Ishikawa (cell line): ENCODE measurements at regions not wholly inside any gene's neighbourhood (a gene's known extent, or its start where the extent isn't known, plus 50 kb on each side); places are given as distances from the start of the nearest gene placed in this dataset.

ENCODE experiments used
- CEBPB ChIP-seq: IDR thresholded peaks from 2 replicates; pipeline ENCODE4 v1.6.1; 2012
- CREB1 ChIP-seq: IDR thresholded peaks from 2 replicates; pipeline ENCODE4 v1.6.1; 2012; ENCODE audit warnings: low read depth
- EGR1 ChIP-seq: IDR thresholded peaks from 2 replicates; pipeline ENCODE4 v1.6.1; 2012
- EP300 ChIP-seq: IDR thresholded peaks from 2 replicates; pipeline ENCODE4 v1.6.1; 2012; ENCODE audit warnings: borderline replicate concordance
- FOXM1 ChIP-seq: IDR thresholded peaks from 2 replicates; pipeline ENCODE4 v1.6.1; 2012; ENCODE audit warnings: low read depth, borderline replicate concordance
- MAX ChIP-seq: IDR thresholded peaks from 2 replicates; pipeline ENCODE4 v1.6.1; 2012
- NFIC ChIP-seq: IDR thresholded peaks from 2 replicates; pipeline ENCODE4 v1.6.1; 2012
- RAD21 ChIP-seq: IDR thresholded peaks from 2 replicates; pipeline ENCODE4 v1.6.1; 2012; ENCODE audit warnings: low read depth
- REST ChIP-seq: IDR thresholded peaks from 2 replicates; pipeline ENCODE4 v1.6.1; 2012; ENCODE audit warnings: low read depth, mild to moderate bottlenecking
- TAF1 ChIP-seq: IDR thresholded peaks from 2 replicates; pipeline ENCODE4 v1.6.1; 2012; ENCODE audit warnings: low read depth, mild to moderate bottlenecking
- TCF12 ChIP-seq: IDR thresholded peaks from 2 replicates; pipeline ENCODE4 v1.6.1; 2012; ENCODE audit warnings: low read depth
- TEAD4 ChIP-seq: IDR thresholded peaks from 2 replicates; pipeline ENCODE4 v1.6.1; 2012
- USF1 ChIP-seq: IDR thresholded peaks from 2 replicates; pipeline ENCODE4 v1.6.1; 2012
- YY1 ChIP-seq: IDR thresholded peaks from 2 replicates; pipeline ENCODE4 v1.6.1; 2012; ENCODE audit warnings: low read depth
- ZBTB7A ChIP-seq: IDR thresholded peaks from 2 replicates; pipeline ENCODE4 v1.6.1; 2012; ENCODE audit warnings: low read depth

GRCh38 chr11:24413391-24413790, 83.5 kb upstream of the LUZP2 start:
- TF ChIP-seq ZBTB7A, result no peak
- no peak for TF ChIP-seq CEBPB
- no peak for TF ChIP-seq USF1

GRCh38 chr11:24421766-24422165, 75.1 kb upstream of the LUZP2 start:
- no peak for TF ChIP-seq EP300
- no peak for TF ChIP-seq TEAD4
- no peak for TF ChIP-seq REST
- TF ChIP-seq TCF12, result no peak
- TF ChIP-seq EGR1, result no peak
- TF ChIP-seq CEBPB, result no peak
- TF ChIP-seq CREB1, result no peak
- TF ChIP-seq MAX, result no peak
- no peak for TF ChIP-seq ZBTB7A
- TF ChIP-seq FOXM1, result no peak
- TF ChIP-seq RAD21, result no peak
- TF ChIP-seq TAF1, result no peak
- no peak for TF ChIP-seq NFIC

GRCh38 chr11:24422376-24422775, 74.5 kb upstream of the LUZP2 start:
- TF ChIP-seq CREB1 (no peak), MAX (no peak), TCF12 (no peak), TAF1 (no peak), FOXM1 (no peak), REST (no peak), ZBTB7A (no peak), TEAD4 (no peak), EP300 (no peak), EGR1 (no peak), NFIC (no peak), CEBPB (no peak), RAD21 (no peak), USF1 (no peak)

GRCh38 chr11:24437123-24437522, 59.7 kb upstream of the LUZP2 start:
- TF ChIP-seq EGR1 (no peak), EP300 (no peak), CREB1 (no peak), YY1 (no peak), FOXM1 (no peak), REST (no peak), MAX (no peak), NFIC (no peak), RAD21 (no peak), TCF12 (no peak), TAF1 (no peak), USF1 (no peak), TEAD4 (no peak), CEBPB (no peak), ZBTB7A (no peak)
